Erythroblast (primary cell): ENCODE measurements at regions not wholly inside any gene's neighbourhood (a gene's known extent, or its start where the extent isn't known, plus 50 kb on each side); places are given as distances from the start of the nearest gene placed in this dataset.

ENCODE experiments used
- GATA1 ChIP-seq: IDR thresholded peaks from 2 replicates; pipeline ENCODE4 v1.6.1; 2011; ENCODE audit warnings: low read depth, mild to moderate bottlenecking, control low read depth, low read length, moderate library complexity
- POLR2A ChIP-seq: IDR thresholded peaks from 2 replicates; pipeline ENCODE4 v1.6.1; 2011; ENCODE audit warnings: mild to moderate bottlenecking, low read length

DNA sequence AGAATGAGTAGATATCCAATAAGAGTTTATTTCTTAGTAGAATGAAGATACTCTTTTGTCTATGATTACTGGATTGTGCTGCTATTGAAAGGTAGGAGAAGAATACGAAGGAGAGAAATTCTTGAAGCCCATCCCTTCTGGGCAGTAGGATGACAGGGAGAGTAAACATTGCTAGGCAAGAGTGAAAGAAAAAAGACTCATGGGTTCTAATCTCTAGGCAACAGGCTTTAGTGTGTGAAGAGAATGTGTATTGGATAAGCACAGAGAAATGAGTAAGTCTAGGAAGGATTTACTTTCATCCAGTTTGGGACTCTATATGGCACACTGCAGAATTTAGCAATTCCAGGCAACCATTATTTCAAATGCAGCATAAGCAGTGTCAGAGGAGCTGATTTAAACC, 216.0 kb downstream of the GABRG2 start:
- TF ChIP-seq POLR2A (no peak), GATA1 (no peak)
